Endodermal cell (in vitro differentiated cells): ENCODE measurements at regions not wholly inside any gene's neighbourhood (a gene's known extent, or its start where the extent isn't known, plus 50 kb on each side); places are given as distances from the start of the nearest gene placed in this dataset.

Experiments used
- DNase-seq: peaks from one replicate; pipeline ENCODE4 v3.0.0-alpha.2; 2017
- H3K27ac ChIP-seq: 2 replicates; pipeline ENCODE4 v1.5.1; 2013; ENCODE audit warnings: mild to moderate bottlenecking, low read depth, low read length, moderate library complexity
- H3K27me3 ChIP-seq: 2 replicates; pipeline ENCODE4 v1.6.1; 2013; ENCODE audit warnings: mild to moderate bottlenecking, low read length, moderate library complexity; ENCODE audit not compliant: insufficient read depth, control insufficient read depth, poor library complexity, severe bottlenecking
- H3K36me3 ChIP-seq: 2 replicates; pipeline ENCODE4 v1.7.0; 2013; ENCODE audit warnings: mild to moderate bottlenecking, low read length, moderate library complexity; ENCODE audit not compliant: control insufficient read depth, insufficient read depth
- H3K4me1 ChIP-seq: one replicate; pipeline ENCODE4 v1.7.0; 2013; ENCODE audit warnings: low read length; ENCODE audit not compliant: control insufficient read depth, insufficient read depth
- H3K4me3 ChIP-seq: 2 replicates; pipeline ENCODE4 v1.5.1; 2013; ENCODE audit warnings: mild to moderate bottlenecking, low read length, moderate library complexity
- H3K9ac ChIP-seq: 2 replicates; pipeline ENCODE4 v1.6.1; 2013; ENCODE audit warnings: mild to moderate bottlenecking, low read length, moderate library complexity; ENCODE audit not compliant: poor library complexity, severe bottlenecking; ENCODE audit errors: extremely low read depth
- H3K9me3 ChIP-seq: 2 replicates; pipeline ENCODE4 v1.6.1; 2013; ENCODE audit warnings: mild to moderate bottlenecking, low read length, moderate library complexity; ENCODE audit not compliant: control insufficient read depth
- H3K27ac Mint-ChIP-seq: 2 replicates; pipeline ENCODE4 v1.8.0; 2020; ENCODE audit warnings: mixed read lengths
- H3K27me3 Mint-ChIP-seq: 2 replicates; pipeline ENCODE4 v1.8.0; 2021; ENCODE audit warnings: mild to moderate bottlenecking, mixed read lengths; ENCODE audit not compliant: insufficient read depth
- H3K36me3 Mint-ChIP-seq: 2 replicates; pipeline ENCODE4 v1.8.0; 2020; ENCODE audit warnings: low read depth, mixed read lengths
- H3K4me1 Mint-ChIP-seq: 2 replicates; pipeline ENCODE4 v1.8.0; 2020; ENCODE audit warnings: mixed read lengths
- H3K4me3 Mint-ChIP-seq: 2 replicates; pipeline ENCODE4 v1.8.0; 2020; ENCODE audit warnings: mild to moderate bottlenecking, moderate library complexity, mixed read lengths
- H3K9me3 Mint-ChIP-seq: 2 replicates; pipeline ENCODE4 v1.8.0; 2020; ENCODE audit warnings: mild to moderate bottlenecking, mixed read lengths
- CTCF ChIP-seq: fragments of 200-600 bp; sonication (generic); conservative IDR thresholded peaks from 2 replicates; pipeline ENCODE4 v1.5.0; 2021; ENCODE audit warnings: antibody characterized with exemption, mild to moderate bottlenecking
- WGBS, 2 experiments: methylation state at CpG; one replicate each; pipeline versions ENCODE4 v1.1.5 to v1.1.7; 2013; ENCODE audit warnings: missing lambda C conversion rate in 2 of 2, mixed read lengths in 1 of 2; ENCODE audit not compliant: insufficient coverage in 1 of 2, insufficient read length in 1 of 2; 5-methylcytosine and 5-hydroxymethylcytosine counted together

DNA sequence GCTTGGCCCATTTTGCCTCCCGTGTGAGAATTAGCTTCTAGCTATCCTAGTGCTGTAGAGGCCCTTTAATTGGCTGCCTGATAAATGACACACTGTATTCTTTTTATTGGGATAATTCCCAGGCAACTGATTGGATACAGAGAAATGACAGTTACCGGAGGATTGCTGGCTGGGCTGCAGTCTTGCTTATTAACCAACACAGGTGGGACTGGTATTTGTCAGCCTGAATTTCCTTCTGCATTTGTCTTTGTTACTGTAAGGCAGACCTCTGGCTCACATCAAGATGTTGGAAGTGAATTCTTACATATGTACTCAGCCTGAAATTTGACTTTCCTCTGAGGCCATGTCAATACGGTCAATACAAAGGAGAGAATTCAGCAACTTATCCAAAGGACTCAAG is 650.8 kb upstream of the SOX9 start:
- no peaks in the 10 kb centered on the region for H3K27me3 Mint-ChIP-seq
- no peaks in the 10 kb centered on the region for H3K27me3 ChIP-seq
- no peaks in the 10 kb centered on the region for H3K9me3 Mint-ChIP-seq
- H3K4me3 ChIP-seq: no peak overlapping the region
- DNase-seq: no peak
- no peak for TF ChIP-seq CTCF
- H3K4me1 Mint-ChIP-seq: no peaks in the 10 kb centered on the region
- no peaks in the 10 kb centered on the region for H3K9me3 ChIP-seq
- H3K36me3 Mint-ChIP-seq: no peaks in the 10 kb centered on the region
- no peak overlapping the region for H3K4me3 Mint-ChIP-seq
- H3K27ac Mint-ChIP-seq: no peak overlapping the region
- H3K36me3 ChIP-seq: no peaks in the 10 kb centered on the region
- WGBS, 2 experiments: 93 to 96% methylated on average over 2 to 3 of the region's 3 CpGs
- H3K9ac ChIP-seq: no peak overlapping the region
- H3K27ac ChIP-seq: no peak overlapping the region
- no peaks in the 10 kb centered on the region for H3K4me1 ChIP-seq

- peak; percentile 72 for DNase-seq
- H3K27ac ChIP-seq: no peak overlapping the region
- no peak overlapping the region for H3K4me3 Mint-ChIP-seq
- TF ChIP-seq CTCF: peak; percentile 87
- H3K27me3 Mint-ChIP-seq: no peaks in the 10 kb centered on the region
- no peak overlapping the region for H3K4me3 ChIP-seq
- no peaks in the 10 kb centered on the region for H3K27me3 ChIP-seq
- no peak overlapping the region for H3K27ac Mint-ChIP-seq
- H3K4me1 ChIP-seq: no peaks in the 10 kb centered on the region
- H3K36me3 ChIP-seq: no peaks in the 10 kb centered on the region
- no peaks in the 10 kb centered on the region for H3K9me3 ChIP-seq
- H3K9me3 Mint-ChIP-seq: no peaks in the 10 kb centered on the region
- H3K4me1 Mint-ChIP-seq: no peaks in the 10 kb centered on the region
- no peak overlapping the region for H3K9ac ChIP-seq
- H3K36me3 Mint-ChIP-seq: no peaks in the 10 kb centered on the region
- 38 to 42% methylated on average over 4 to 5 of the region's 7 CpGs for WGBS, 2 experiments
These were observed 647.7 kb upstream of the SOX9 start for GRCh38 chr17:71472809-71473789.

DNA sequence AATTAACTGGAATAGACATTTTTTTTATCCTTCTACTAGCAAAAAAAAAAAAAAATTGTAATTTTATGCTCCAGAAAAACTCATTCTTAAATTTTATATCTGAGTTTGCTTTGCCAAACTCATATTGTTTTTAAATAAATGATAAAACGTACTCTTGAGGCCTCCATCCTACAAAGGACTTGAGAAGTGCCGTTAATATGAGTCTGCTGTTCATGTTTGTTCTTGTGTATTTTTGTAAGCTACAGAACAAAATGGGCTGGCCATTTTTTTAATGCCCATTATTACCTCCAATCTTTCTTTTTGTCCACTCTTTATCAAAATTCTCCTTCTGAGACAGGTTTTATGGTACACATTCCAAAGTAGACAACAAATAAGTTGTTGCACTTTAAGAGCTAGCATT is 643.5 kb upstream of the SOX9 start:
- DNase-seq: no peak
- Histone ChIP-seq H3K9ac (no peak overlapping the region), H3K4me1 (no peaks in the 10 kb centered on the region), H3K36me3 (no peaks in the 10 kb centered on the region), H3K27ac (no peak overlapping the region), H3K27me3 (peaks cover 2% of the 10 kb centered on the region), H3K4me3 (no peak overlapping the region), H3K9me3 (no peaks in the 10 kb centered on the region)
- H3K27me3 Mint-ChIP-seq: no peaks in the 10 kb centered on the region
- H3K27ac Mint-ChIP-seq: no peak overlapping the region
- H3K9me3 Mint-ChIP-seq: no peaks in the 10 kb centered on the region
- H3K4me3 Mint-ChIP-seq: no peak overlapping the region
- no peak for TF ChIP-seq CTCF
- WGBS, 2 experiments: 88% methylated on average over 2 of the region's 2 CpGs; no CpG with 5 or more reads in 1 of the 2 experiments
- H3K36me3 Mint-ChIP-seq: no peaks in the 10 kb centered on the region
- H3K4me1 Mint-ChIP-seq: no peaks in the 10 kb centered on the region
